ENCODE measurements at regions not wholly inside any gene's neighbourhood (a gene's known extent, or its start where the extent isn't known, plus 50 kb on each side); places are given as distances from the start of the nearest gene placed in this dataset.

- TF ChIP-seq, protein P1, sequence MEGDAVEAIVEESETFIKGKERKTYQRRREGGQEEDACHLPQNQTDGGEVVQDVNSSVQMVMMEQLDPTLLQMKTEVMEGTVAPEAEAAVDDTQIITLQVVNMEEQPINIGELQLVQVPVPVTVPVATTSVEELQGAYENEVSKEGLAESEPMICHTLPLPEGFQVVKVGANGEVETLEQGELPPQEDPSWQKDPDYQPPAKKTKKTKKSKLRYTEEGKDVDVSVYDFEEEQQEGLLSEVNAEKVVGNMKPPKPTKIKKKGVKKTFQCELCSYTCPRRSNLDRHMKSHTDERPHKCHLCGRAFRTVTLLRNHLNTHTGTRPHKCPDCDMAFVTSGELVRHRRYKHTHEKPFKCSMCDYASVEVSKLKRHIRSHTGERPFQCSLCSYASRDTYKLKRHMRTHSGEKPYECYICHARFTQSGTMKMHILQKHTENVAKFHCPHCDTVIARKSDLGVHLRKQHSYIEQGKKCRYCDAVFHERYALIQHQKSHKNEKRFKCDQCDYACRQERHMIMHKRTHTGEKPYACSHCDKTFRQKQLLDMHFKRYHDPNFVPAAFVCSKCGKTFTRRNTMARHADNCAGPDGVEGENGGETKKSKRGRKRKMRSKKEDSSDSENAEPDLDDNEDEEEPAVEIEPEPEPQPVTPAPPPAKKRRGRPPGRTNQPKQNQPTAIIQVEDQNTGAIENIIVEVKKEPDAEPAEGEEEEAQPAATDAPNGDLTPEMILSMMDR (IDR thresholded peaks at IDR 0.05), result no peak
- no peak for TF ChIP-seq ZFX (IDR thresholded peaks at IDR 0.05; ENCODE audit: borderline replicate concordance)
- no peak overlapping the region for H3K27ac ChIP-seq
Measured at GRCh38 chr1:87705233-87705632, 376.6 kb downstream of the LMO4 start.

GRCh38 chr1:87706203-87706602 is 377.5 kb downstream of the LMO4 start:
- H3K27ac ChIP-seq, result no peak overlapping the region
- TF ChIP-seq, protein P1 (IDR thresholded peaks at IDR 0.05), result no peak
- no peak for TF ChIP-seq ZFX (IDR thresholded peaks at IDR 0.05; ENCODE audit: borderline replicate concordance)

DNA sequence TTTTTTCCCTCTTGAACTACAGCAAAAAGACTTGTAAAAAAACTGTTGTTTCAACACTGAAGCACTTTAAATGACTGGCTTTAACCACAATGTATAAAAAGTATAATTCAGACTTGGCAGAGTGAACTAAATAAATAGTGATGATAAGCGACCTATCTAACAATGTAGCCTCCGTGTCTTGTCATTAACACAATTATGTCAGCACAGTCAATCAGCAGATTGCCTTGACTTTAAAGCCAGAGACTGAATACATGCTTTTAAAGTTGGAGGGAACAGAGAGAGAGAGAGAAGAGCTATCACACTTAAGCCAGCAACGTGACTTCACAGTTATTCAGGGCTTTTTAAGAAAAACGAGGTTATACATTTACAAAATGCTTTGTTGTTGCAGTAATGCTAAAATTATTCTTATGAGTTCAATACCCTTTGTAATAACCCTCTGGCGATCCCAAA is 378.1 kb downstream of the LMO4 start:
- no peak overlapping the region for H3K27ac ChIP-seq
- TF ChIP-seq, protein P1 (IDR thresholded peaks at IDR 0.05), result no peak
- no peak for TF ChIP-seq ZFX (IDR thresholded peaks at IDR 0.05; ENCODE audit: borderline replicate concordance)

- no peak for TF ChIP-seq ZFX (IDR thresholded peaks at IDR 0.05; ENCODE audit: borderline replicate concordance)
- TF ChIP-seq, protein P1 (IDR thresholded peaks at IDR 0.05), result no peak
- no peak overlapping the region for H3K27ac ChIP-seq
Measured at GRCh38 chr1:87707411-87707810, 378.7 kb downstream of the LMO4 start.

DNA sequence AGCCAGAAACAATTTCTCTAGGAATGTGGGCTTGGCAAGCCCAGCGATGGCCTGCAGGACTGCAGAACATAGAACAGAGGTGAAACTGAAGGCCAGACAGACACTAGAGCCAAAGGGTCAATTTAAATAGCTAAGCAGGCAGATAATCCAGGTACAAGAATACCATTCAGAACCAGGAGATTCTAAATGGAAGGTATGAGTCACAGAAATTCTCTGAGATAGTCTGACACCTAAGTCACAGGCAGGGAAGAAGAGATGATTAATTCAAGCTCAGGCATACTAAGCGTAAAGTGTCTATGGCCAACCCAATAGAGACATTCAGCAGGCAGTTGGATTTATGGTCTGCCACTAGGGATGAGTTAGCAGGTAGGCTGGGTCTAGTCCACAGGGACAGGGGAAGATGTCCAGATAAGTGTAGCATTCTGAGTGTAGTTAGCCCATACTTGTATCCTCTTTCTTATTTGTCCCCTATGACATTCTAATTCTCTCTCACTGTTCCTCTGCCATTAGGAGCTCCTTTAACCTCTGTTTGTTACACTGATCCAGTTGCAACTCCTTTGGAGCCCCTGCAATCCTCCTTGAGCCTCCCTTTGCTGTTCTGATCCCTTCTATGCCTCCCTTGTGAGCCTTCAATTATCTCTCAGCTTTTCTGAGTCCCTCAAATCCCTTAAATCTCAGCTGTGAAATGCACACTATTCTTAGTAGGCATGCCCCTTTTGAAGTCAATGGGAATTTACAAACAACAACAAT is 383.8 kb downstream of the LMO4 start:
- no peak for TF ChIP-seq ZFX (IDR thresholded peaks at IDR 0.05; ENCODE audit: borderline replicate concordance)
- TF ChIP-seq, protein P1 (IDR thresholded peaks at IDR 0.05), result no peak
- no peak overlapping the region for H3K27ac ChIP-seq

- H3K27ac ChIP-seq, result no peak overlapping the region
- TF ChIP-seq, protein P1 (IDR thresholded peaks at IDR 0.05), result no peak
- no peak for TF ChIP-seq ZFX (IDR thresholded peaks at IDR 0.05; ENCODE audit: borderline replicate concordance)
Measured at GRCh38 chr1:87714278-87714677, 385.6 kb downstream of the LMO4 start.

DNA sequence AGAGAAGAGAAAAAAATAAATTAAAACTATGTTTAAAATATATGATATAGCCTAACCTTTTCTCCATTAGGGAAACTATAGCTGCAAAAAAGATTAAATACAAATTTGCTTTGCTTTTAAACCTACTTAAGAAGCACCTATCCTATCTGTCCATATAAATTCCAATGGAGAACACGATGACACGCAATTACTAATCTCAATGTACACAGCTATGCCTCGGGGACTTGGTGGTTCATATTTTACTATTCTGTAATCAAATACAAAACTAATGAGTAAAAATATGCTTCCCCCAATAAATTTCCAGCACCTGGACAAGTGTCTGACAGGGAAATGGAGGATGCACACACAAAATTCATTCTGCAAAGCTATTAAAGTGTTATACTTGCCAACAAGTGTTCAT is 386.4 kb downstream of the LMO4 start:
- peak overlapping the region; percentile 28 for H3K27ac ChIP-seq
- no peak for TF ChIP-seq ZFX (IDR thresholded peaks at IDR 0.05; ENCODE audit: borderline replicate concordance)
- TF ChIP-seq, protein P1 (IDR thresholded peaks at IDR 0.05), result no peak
